NOMO-1 treated with dmso at 0.1 percent for 144 hours (cell line): ENCODE measurements at regions not wholly inside any gene's neighbourhood (a gene's known extent, or its start where the extent isn't known, plus 50 kb on each side); places are given as distances from the start of the nearest gene placed in this dataset.

Experiments
- DNase-seq: peaks from one replicate; lab custom pipeline; 2025; ENCODE audit not compliant: unreplicated experiment; lab: John Stamatoyannopoulos, UW

DNA sequence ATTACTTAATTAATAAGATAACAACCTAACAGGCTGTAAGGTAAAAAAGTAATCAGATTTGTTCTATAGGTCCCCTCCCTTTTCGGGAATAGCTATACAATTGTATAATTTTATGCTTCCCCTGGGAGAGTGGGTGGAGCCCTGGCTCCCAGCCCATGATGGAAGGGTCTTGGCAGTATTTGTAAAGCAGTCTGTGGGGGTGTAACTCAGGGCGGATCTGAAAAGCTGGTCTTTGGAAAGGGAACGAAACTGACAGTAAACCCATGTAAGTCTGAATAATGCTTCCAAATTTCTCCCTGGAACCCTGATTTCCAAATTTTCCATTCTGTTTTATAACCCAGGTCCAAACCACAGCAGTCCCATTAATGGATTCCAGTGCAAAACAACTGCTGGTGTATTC lies 110.4 kb downstream of the DAD1 start:
- no peak for DNase-seq

DNA sequence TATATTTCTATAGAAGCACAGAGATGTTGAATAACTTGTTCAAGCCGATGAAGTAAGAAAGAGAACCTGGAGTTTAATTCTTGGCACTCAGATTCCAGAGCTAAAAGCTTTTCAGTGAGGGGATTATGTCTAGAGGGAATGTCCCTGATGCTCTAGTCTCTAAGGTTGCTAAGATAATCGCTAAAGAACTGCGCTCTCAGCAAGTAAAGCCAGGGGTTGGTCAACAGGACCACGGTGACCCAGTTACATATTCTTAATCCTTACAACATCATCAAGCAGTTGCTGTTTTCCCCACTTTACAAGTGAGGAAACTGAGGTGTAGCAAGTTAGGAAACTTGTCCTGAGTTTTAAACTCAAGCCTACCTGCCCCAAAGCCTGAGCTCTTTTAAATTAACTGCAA lies 110.8 kb downstream of the DAD1 start:
- DNase-seq, result no peak

DNA sequence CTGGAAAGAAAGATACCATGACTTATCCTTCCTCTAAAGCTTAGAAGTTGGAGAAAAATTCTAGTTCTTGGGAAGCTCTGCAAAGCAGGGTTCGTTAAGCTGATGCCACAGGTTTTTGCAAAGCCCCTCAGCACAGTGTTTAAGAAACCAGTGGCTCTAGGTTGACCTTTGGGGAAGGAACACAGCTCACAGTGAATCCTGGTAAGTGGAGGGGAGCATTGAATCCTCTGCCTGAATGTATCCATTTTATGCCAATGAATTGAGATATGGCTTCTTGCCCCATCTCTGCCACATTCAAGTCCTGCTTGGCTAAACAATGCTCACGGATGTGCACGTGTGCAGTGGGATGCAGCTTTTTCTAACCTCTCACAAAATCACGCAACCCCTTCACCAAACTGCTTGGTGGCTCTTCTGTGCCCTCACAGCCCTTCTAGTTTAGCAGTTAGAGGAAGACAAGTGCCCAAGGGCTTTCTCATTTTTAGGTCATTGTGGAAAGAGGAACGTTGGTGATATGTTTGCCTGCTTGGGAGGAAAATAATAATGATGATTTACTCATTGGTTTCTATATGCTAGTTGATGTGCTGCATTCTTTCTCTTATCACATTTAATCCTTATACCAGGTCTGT lies 111.3 kb downstream of the DAD1 start:
- no peak for DNase-seq

DNA sequence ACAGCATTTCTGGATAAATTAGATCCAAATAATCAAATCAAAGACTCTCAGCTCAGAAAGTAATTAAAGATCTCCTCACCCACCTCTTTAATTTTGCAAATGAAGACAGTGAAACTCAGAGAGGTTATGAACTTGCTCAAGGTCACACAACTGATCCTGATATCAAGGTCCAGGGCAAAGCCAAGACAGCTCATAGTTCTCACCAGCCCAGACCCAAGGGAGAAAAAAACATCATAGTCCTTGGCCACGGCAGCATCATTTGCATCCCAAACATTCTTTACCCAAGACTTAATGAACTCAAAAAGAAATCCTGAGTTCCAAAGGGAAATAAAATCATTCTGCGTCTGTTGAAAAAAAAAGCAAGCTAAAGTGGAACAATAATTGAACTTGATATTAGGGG lies 112.1 kb downstream of the DAD1 start:
- DNase-seq, result no peak

DNA sequence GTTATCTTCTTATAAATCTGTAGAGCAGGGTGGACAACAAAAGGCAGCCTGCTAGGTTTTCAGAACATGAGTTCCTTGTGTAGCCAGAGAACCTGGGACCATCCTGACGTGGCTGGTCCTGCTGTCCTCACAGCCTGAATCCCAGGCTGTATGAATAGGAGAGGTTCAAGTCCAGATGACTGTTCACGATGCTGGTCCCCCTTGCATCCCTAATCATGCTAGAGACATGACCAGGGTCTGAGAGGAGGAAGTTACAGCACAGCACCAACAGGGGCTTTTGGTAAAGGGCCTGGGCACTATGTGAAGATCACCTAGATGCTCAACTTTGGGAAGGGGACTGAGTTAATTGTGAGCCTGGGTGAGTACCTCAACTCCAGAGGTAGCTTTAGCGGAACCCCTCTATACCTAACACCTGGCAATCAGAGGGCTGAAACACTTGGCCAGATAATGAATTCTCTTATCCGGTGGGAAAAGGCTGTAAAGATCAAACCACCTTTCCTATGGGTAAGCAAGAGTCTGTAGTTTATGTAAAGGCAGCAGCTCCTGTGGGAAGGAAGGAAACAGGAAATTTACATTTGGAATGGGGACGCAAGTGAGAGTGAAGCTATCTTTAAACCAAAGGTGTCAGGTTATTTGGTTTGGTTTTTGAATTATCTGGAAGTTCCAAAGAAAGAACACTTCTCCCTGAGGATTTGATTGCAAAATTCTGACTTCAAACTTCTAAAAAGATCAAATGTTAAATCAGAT lies 112.8 kb downstream of the DAD1 start:
- DNase-seq, result no peak

DNA sequence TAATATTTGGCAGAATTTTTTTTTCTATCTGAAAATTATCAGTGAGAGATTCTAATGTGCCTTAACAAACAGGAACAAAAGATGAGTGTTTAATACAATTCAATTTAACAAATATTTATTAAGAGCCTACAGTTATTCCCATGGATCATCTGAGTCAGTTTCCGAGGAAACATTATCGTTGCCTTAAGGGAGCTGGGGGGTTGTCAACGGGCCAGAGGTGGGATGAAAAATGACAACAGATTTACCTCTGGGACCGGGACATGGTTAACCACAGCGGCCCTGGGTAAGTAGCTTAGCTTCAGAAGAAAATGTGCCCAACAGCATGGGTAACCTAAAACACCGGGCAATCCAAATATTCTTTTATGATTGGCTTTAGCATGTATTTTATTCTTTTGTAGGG lies 113.6 kb downstream of the DAD1 start:
- DNase-seq, result no peak

DNA sequence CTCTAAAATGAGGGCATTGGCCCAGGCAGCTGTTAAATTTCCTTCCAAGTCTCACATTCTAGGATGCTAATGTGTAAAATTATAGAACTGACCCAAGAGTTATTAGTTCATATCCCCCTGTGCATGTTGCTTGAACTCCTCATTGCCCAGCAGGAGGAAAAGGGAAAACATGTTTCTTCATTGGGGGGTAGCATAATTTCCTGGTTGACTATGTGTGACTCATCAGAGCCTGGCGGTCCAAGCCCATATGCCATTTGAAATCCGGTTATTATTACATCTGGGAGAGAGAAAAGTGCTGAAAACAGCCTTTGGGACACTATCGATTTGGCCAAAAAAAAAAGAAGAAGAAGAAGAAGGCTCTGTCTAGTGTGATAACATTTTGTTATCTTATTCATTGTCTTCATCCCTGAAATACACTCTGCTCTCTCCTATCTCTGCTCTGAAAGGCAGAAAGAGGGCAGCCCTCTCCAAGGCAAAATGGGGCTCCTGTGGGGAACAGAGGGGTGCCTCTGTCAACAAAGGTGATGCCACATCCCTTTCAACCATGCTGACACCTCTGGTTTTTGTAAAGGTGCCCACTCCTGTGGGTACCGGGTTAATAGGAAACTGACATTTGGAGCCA lies 114.2 kb downstream of the DAD1 start:
- no peak for DNase-seq

DNA sequence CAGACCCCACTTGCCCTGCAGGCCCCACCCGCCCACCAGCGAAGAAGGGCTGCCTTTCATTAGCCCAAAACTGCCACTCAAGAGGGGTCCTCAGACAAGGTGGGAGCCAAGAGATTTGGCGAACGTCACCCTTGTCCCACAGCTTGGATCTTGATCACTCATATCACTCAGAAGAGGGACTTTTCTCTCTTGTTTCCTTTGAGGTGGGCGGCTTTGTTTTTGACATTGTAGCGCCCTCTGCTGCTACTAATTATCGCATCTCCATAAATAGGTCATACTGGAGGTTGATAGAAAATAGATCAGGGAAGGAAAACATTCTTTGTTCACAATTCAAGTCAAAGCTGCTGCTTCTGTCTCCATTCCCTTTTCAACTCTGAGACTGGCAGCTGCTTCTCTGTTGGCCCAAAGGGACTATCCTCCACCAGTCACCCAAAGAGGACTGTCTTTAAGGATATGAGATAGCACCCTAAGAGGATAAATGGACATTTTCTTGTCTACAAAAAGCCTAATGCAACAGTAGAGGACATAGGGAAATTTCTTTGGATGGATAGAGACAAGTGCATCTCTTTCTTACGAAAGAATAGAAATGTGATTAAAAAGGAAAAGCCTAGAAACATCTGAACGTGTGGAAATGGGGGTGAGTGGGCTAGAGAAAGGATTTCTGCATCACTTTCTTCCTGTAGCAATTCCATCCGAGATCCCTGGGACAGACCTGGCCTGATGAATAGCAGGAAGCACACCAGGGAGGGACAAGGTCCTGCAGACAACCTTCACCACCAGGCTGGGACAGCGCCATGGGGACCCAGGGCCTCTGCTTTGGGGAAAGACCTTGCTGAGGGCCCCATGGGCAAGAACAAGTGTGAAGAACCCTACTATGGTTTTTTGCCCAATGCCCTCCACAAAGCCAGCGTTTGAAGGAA lies 115.8 kb downstream of the DAD1 start:
- peak; percentile 33 for DNase-seq

DNA sequence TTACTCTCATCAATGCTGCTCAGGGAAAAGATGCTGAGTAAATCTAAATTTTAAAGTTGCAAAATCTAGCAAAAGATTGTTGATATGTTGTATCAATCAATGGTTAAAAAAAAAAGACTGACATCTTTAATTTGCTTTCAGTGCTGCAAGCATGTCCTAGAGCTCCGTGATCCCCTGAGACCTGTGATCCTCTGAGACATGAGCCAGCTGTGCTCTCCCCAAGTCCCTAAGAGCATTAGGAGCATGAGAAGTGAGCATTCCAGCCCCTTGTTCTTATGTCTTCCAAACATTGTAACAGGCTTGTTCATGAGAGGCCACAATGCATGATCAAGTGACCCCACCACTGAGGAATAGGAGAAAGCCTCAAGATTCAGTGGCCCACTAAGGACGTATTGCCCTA lies 116.6 kb downstream of the DAD1 start:
- no peak for DNase-seq

DNA sequence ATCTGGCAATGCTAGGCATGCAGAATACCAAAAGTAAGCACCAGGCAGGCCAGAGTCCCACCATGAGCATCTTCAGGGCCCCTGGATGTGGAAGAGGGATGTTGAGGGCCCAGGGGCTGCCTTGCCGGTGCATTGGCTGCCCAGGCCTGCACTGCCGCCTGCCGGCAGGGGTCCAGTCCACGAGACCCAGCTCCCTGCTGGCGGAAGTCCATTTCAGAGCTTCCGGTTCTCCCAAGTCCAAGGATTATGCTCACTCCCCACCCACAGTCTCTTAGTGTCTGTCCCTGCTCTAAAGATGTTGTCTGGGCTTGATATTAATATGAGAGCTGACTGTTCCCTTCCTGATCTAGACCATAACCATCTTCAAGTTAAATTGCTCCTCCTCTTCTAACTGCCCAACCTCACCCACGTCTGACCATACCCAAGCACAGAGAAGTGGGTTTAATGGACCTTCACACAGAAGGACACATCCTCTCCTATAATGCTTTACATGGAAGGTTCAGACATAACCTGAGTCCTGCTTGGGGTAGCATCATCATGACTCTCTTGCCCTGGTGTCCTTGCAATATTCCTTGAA lies 117.4 kb downstream of the DAD1 start:
- DNase-seq, result no peak

DNA sequence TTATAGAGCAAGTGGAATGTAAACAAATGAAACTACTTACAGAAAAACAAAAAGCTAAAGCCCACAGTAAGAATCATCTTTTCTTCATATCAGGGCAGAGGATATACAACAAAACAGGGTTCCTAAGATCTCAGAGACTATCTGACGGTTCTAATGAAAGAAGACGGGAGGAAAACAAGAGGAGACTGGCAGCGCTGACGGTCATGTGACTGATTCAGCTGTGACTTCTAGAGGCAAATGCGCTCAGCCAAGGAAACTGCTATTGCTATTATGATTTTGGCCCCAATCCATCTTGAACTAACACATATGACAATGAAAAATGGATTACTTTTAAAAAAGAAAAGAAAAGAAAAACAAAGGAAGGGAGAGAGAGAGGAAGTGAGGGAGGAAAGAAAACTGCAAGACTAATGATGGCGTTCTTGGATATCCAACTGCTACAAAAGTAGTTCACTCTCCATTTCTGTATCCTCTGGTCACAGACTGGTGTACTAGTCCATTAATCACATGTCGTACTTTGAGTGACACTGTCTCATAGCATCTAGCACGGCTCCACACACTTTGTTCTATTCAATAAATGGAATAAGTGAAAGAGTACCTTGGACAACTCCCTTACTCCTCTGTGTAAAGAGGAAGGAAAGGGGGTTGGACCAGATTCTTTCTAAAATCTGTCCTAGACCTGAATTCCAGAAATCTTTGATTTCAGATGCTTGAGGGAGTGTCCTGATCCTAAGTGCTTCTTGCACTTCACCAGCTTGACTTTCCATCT lies 119.3 kb downstream of the DAD1 start:
- no peak for DNase-seq

DNA sequence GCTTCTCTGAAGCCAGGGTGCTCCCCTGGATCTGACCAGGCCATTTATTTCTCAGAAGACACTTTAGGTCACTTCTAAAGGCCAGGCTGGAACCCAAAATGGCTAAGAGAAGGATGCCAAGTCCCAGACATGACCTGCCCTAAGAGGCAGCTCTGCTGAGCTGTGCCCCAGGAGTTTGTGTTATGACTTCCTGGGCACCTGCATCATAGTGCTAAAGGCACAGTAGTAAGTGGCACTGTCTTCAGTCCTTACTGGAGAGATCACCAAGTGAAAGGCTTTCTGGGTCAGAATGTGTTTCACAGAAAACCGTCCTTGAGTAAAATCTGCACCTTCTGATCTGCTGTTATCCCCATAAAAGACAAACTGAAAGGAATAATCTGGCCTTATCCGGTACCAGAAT lies 120.2 kb downstream of the DAD1 start:
- no peak for DNase-seq

DNA sequence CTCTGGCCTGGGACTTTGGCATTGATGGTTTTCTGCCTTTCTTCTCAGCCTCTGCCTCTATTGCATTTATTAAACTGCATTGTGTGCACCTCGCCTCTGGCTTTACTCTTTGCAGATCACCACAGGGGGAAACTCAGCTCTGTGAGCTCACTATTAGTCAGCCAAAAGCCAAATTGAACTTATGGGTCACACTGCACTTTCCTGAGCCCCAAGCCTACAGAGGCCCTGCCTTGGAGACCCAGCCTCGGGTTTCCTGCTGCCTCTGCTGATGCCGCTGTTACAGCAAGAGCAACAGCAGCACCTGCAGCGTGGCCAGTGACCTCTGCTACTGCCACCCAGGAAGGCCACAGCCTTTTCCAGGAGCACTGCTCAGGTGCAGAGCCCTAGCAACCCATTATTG lies 122.5 kb downstream of the DAD1 start:
- no peak for DNase-seq

DNA sequence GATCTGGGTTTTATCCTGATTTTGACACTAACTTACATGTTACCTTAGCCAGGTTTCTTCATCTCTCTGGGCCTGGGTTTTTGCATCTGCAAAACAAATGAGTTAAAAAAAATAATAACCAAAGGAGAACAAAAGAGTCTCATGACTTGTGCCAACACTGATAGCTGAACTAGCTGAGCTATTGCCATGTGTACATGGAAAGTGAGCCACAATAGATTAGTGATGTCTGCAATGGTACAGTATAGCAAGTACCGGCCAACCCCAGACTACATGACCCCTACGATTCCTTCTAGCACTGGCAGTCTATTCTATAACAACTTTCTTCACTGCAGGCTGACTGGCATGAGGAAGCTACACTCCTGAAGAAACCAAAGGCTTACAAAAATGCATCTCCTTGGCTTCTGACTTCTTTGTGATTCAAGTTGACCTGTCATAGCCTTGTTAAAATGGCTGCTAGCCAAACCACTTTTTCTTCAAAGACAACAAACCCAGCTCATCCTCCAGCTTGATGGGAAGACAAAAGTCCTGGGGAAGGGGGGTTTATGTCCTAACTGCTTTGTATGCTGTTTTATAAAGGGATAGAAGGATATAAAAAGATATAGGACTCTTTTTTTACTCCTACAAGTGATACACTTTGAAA lies 123.7 kb downstream of the DAD1 start:
- no peak for DNase-seq

DNA sequence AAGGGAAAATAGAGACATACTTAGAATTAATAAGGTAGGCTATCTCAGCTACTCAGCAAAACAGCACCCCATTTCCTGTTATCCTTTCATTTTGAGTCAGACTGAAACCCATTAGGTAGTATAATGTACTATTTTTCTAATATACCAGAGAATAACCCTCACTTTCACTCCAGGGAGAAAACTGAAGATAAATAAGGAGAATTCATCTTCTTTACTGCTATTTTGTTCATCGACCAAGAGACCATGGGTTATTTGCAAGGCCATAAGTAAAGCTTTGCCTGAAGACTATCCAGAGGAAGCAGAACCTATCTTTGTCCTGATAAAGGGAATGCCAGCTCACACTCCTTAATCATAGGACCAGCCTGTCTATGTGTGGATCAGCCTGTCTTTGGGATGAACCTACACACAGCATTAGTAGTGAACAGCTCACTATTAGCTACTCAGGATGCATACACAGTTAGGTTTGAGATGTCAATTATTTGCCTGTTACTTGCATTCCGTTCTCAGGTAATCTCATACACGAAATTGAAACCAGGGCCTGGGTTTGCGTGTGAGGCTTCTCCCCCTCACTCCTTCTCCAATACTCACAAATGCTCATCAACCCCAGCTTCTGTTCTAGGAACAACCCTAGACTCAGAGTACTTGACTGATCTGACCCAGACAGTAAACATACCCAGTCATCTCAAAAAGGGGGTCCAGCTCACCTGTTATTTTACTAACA lies 124.4 kb downstream of the DAD1 start:
- no peak for DNase-seq

DNA sequence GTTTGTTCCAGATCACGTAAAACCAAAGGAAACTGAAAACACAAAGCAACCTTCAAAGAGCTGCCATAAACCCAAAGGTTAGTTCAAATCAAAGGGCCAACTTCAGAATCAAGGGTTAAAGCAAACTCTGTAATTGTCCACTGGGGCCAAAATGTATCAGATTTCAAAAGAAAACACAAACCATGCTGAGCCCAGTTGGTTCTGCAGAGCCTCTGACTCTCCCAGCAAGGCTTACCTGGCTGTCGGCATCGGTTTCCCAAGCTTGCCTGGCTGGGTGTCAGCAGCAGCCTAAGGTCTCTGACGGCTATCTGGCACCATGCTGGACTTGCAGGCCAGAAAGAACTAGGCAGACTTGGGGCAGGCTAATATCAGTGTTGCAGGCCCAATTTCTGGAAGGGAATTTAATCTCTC lies 125.3 kb downstream of the DAD1 start:
- DNase-seq, result no peak

DNA sequence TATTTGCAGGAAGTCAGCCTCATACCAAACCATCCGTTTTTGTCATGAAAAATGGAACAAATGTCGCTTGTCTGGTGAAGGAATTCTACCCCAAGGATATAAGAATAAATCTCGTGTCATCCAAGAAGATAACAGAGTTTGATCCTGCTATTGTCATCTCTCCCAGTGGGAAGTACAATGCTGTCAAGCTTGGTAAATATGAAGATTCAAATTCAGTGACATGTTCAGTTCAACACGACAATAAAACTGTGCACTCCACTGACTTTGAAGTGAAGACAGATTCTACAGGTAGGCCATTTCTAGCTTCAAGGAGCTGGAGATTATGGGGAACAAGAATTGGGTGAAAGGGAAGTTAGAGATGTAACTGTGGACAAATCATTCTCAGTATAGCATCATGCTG lies 126.1 kb downstream of the DAD1 start:
- no peak for DNase-seq

DNA sequence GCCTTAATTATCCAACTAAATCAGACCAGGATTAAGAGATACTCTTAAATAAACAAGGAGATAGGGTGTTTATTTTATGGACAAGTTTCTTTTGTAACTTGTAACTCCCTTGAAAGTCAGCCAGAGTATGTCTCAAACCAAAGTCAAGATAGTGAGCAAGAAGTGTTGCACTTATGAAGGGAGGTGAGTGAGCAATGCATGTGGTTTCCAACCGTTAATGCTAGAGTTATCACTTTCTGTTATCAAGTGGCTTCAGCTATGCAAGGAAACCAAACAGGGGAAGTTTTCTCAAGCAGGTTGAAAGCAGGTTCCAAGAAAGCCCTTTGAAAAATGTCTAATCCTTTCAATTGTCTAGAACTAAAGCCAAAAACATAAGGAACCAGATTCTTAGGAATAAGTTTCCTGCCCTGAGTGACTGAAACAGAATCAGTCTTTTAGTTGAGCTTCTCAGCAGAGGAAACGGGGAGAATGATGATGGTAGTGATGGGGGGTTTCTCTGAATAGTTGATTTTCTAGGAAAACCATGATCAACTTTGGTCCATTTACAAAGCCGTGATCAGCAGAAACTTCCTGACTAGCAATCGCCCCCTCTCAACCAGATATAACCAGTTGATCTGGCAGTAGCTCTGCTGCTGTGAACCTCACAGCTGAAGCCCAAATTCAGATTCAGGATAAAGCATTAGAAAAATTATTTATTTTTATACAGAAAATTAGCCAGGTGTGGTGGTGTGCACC lies 128.4 kb downstream of the DAD1 start:
- DNase-seq, result peak; percentile 52

DNA sequence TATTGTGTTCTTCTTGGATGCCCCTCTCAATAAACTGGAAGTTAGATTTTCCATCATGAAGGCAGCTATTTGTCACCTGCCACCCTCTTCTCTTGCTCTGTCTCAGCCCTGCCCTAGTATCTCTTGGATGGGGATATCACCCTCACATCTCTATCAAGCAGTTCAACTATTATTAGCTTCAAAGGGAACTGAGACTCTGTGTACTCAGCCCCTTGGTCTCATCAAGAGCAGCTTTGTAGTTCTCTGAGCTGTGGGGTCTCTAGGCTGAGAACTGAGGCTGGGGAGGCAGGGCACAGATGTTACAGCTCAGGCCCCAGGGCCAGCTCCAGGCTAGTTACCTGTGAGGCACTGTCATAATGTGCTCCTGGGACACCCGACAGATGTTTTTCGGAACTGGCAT lies 130.3 kb downstream of the DAD1 start:
- no peak for DNase-seq
